Activated CD8-positive, alpha-beta memory T cell treated with anti-CD3 and anti-CD28 coated beads for 36 hours (primary cell): ENCODE measurements at regions not wholly inside any gene's neighbourhood (a gene's known extent, or its start where the extent isn't known, plus 50 kb on each side); places are given as distances from the start of the nearest gene placed in this dataset.

ENCODE experiments used
- CTCF ChIA-PET: fragments of 350-600 bp; sonication (Branson Sonifier 250); formaldehyde crosslinking; loops from one replicate; lab custom pipeline; 2021; ENCODE audit warnings: antibody characterized with exemption; lab: Charles Lee
- POLR2A ChIA-PET: fragments of 350-600 bp; sonication (Branson Sonifier 250); formaldehyde crosslinking; loops from one replicate; lab custom pipeline; 2021; ENCODE audit warnings: antibody characterized with exemption; lab: Charles Lee

GRCh38 chr22:34122042-34122441, 201.8 kb upstream of the LARGE1 start:
- ChIA-PET CTCF (no interaction called here), POLR2A (no interaction called here)

GRCh38 chr22:34129691-34130486, 209.6 kb upstream of the LARGE1 start:
- ChIA-PET POLR2A (no interaction called here), CTCF (no interaction called here)

- ChIA-PET POLR2A (no interaction called here), CTCF (no interaction called here)
Observed at GRCh38 chr22:34135749-34136148, 215.5 kb upstream of the LARGE1 start.

GRCh38 chr22:34150023-34150422, 229.7 kb upstream of the LARGE1 start:
- CTCF ChIA-PET: no interaction called here
- POLR2A ChIA-PET: no interaction called here

GRCh38 chr22:34159491-34159890, 239.2 kb upstream of the LARGE1 start:
- CTCF ChIA-PET: no interaction called here

GRCh38 chr22:34160141-34160783, 240.0 kb upstream of the LARGE1 start:
- CTCF ChIA-PET: no interaction called here
- POLR2A ChIA-PET: no interaction called here

More at GRCh38 chr22:34159491-34159890, 239.2 kb upstream of the LARGE1 start:
- POLR2A ChIA-PET: no interaction called here

- ChIA-PET CTCF (no interaction called here), POLR2A (no interaction called here)
Observed at GRCh38 chr22:34161431-34162123, 241.3 kb upstream of the LARGE1 start.

- ChIA-PET POLR2A (no interaction called here), CTCF (no interaction called here)
Observed at GRCh38 chr22:34198976-34199375, 278.7 kb upstream of the LARGE1 start.

GRCh38 chr22:34210301-34210700, 290.0 kb upstream of the LARGE1 start:
- CTCF ChIA-PET: no interaction called here
- POLR2A ChIA-PET: no interaction called here

- CTCF ChIA-PET: no interaction called here
- POLR2A ChIA-PET: no interaction called here
Observed at GRCh38 chr22:34214372-34214771, 294.1 kb upstream of the LARGE1 start.

- CTCF ChIA-PET: no interaction called here
- POLR2A ChIA-PET: no interaction called here
Observed at GRCh38 chr22:34225278-34225677, 305.0 kb upstream of the LARGE1 start.

GRCh38 chr22:34236527-34236926, 316.3 kb upstream of the LARGE1 start:
- ChIA-PET POLR2A (no interaction called here), CTCF (no interaction called here)

- CTCF ChIA-PET: no interaction called here
- POLR2A ChIA-PET: no interaction called here
Observed at GRCh38 chr22:34239421-34239820, 319.1 kb upstream of the LARGE1 start.

GRCh38 chr22:34243023-34243422, 322.7 kb upstream of the LARGE1 start:
- CTCF ChIA-PET: no interaction called here
- POLR2A ChIA-PET: no interaction called here

- POLR2A ChIA-PET: no interaction called here
- CTCF ChIA-PET: no interaction called here
Observed at GRCh38 chr22:34255042-34255441, 334.8 kb upstream of the LARGE1 start.

GRCh38 chr22:34278121-34278520, 357.8 kb upstream of the LARGE1 start:
- POLR2A ChIA-PET: no interaction called here
- CTCF ChIA-PET: no interaction called here

GRCh38 chr22:34281738-34282137, 361.5 kb upstream of the LARGE1 start:
- POLR2A ChIA-PET: no interaction called here
- CTCF ChIA-PET: no interaction called here

- CTCF ChIA-PET: no interaction called here
- POLR2A ChIA-PET: no interaction called here
Observed at GRCh38 chr22:34283844-34284243, 363.6 kb upstream of the LARGE1 start.

- ChIA-PET POLR2A (no interaction called here), CTCF (no interaction called here)
Observed at GRCh38 chr22:34293324-34293723, 373.0 kb upstream of the LARGE1 start.

GRCh38 chr22:34294476-34294875, 374.2 kb upstream of the LARGE1 start:
- ChIA-PET CTCF (no interaction called here), POLR2A (no interaction called here)

GRCh38 chr22:34294986-34295385, 374.7 kb upstream of the LARGE1 start:
- CTCF ChIA-PET: no interaction called here
- POLR2A ChIA-PET: no interaction called here
